Suppressor macrophage treated with lipopolysaccharide for 1 hour (primary cell): ENCODE measurements at regions not wholly inside any gene's neighbourhood (a gene's known extent, or its start where the extent isn't known, plus 50 kb on each side); places are given as distances from the start of the nearest gene placed in this dataset.
A peak's percentile ranks its signal among the peaks of the same experiment; 100 is the strongest.

Experiments
- DNase-seq, 3 donors: peaks; one replicate each; pipeline ENCODE4 v3.0.0-alpha.2; 2020 to 2022

GRCh38 chr17:59451706-59452105 is 113.7 kb upstream of the DHX40 start:
- peak in 1 of 3 donors; percentile 36 for DNase-seq

GRCh38 chr17:59454633-59455105 is 110.7 kb upstream of the DHX40 start:
- no peak for DNase-seq

GRCh38 chr17:59456428-59456827 is 109.0 kb upstream of the DHX40 start:
- DNase-seq: peak; percentile 42 to 62 (median 61)

- no peak for DNase-seq
Observed at GRCh38 chr17:59456923-59457615, 108.3 kb upstream of the DHX40 start.

GRCh38 chr17:59462385-59462784 is 103.0 kb upstream of the DHX40 start:
- no peak for DNase-seq

GRCh38 chr17:59464246-59464645 is 101.2 kb upstream of the DHX40 start:
- DNase-seq: no peak

- DNase-seq: no peak
Observed at GRCh38 chr17:59465949-59466307, 99.5 kb upstream of the DHX40 start.

GRCh38 chr17:59466946-59467801 is 98.2 kb upstream of the DHX40 start:
- DNase-seq: no peak

GRCh38 chr17:59469786-59470485 is 95.5 kb upstream of the DHX40 start:
- no peak for DNase-seq

- no peak for DNase-seq
Observed at GRCh38 chr17:59470624-59471297, 94.6 kb upstream of the DHX40 start.

GRCh38 chr17:59476413-59476812 is 89.0 kb upstream of the DHX40 start:
- DNase-seq: no peak

GRCh38 chr17:59479141-59479540 is 86.3 kb upstream of the DHX40 start:
- DNase-seq: no peak

GRCh38 chr17:59483860-59484259 is 81.5 kb upstream of the DHX40 start:
- DNase-seq: no peak

- no peak for DNase-seq
Observed at GRCh38 chr17:59485015-59485414, 80.4 kb upstream of the DHX40 start.

- no peak for DNase-seq
Observed at GRCh38 chr17:59485946-59486345, 79.5 kb upstream of the DHX40 start.

- DNase-seq: no peak
Observed at GRCh38 chr17:59487161-59487873, 78.1 kb upstream of the DHX40 start.

GRCh38 chr17:59488805-59489204 is 76.6 kb upstream of the DHX40 start:
- DNase-seq: no peak

GRCh38 chr17:59490216-59490615 is 75.2 kb upstream of the DHX40 start:
- DNase-seq: no peak

- no peak for DNase-seq
Observed at GRCh38 chr17:59491353-59492090, 73.9 kb upstream of the DHX40 start.

GRCh38 chr17:59492091-59492451 is 73.3 kb upstream of the DHX40 start:
- no peak for DNase-seq

- no peak for DNase-seq
Observed at GRCh38 chr17:59493867-59494266, 71.5 kb upstream of the DHX40 start.
